ENCODE measurements at regions not wholly inside any gene's neighbourhood (a gene's known extent, or its start where the extent isn't known, plus 50 kb on each side); places are given as distances from the start of the nearest gene placed in this dataset.

- no peaks in the 10 kb centered on the region for H3K4me1 Mint-ChIP-seq (ENCODE audit: low read depth)
- ATAC-seq (no peak), DNase-seq (no peak)
- no peaks in the 10 kb centered on the region for H3K9me3 Mint-ChIP-seq
- H3K27me3 Mint-ChIP-seq (ENCODE audit: low read depth) = no peaks in the 10 kb centered on the region
- H3K36me3 Mint-ChIP-seq (ENCODE audit: insufficient read depth) = no peaks in the 10 kb centered on the region
- no peak overlapping the region for H3K4me3 Mint-ChIP-seq
Observed at GRCh38 chr19:30089086-30089665, 147.1 kb downstream of the URI1 start.

- DNase-seq (no peak), ATAC-seq (no peak)
- no peaks in the 10 kb centered on the region for H3K27me3 Mint-ChIP-seq (ENCODE audit: low read depth)
- no peaks in the 10 kb centered on the region for H3K36me3 Mint-ChIP-seq (ENCODE audit: insufficient read depth)
- H3K4me1 Mint-ChIP-seq (ENCODE audit: low read depth) = no peaks in the 10 kb centered on the region
- H3K4me3 Mint-ChIP-seq = no peak overlapping the region
- H3K9me3 Mint-ChIP-seq = no peaks in the 10 kb centered on the region
Observed at GRCh38 chr19:30090476-30090875, 148.4 kb downstream of the URI1 start.

- DNase-seq (no peak), ATAC-seq (no peak)
- Mint-ChIP-seq H3K4me1 (ENCODE audit: low read depth) (no peaks in the 10 kb centered on the region), H3K9me3 (no peaks in the 10 kb centered on the region), H3K4me3 (no peak overlapping the region), H3K27me3 (ENCODE audit: low read depth) (no peaks in the 10 kb centered on the region), H3K36me3 (ENCODE audit: insufficient read depth) (no peaks in the 10 kb centered on the region)
Observed at GRCh38 chr19:30090963-30091362, 148.9 kb downstream of the URI1 start.

- Mint-ChIP-seq H3K36me3 (ENCODE audit: insufficient read depth) (no peaks in the 10 kb centered on the region), H3K9me3 (no peaks in the 10 kb centered on the region), H3K27me3 (ENCODE audit: low read depth) (no peaks in the 10 kb centered on the region), H3K4me1 (ENCODE audit: low read depth) (no peaks in the 10 kb centered on the region), H3K4me3 (no peak overlapping the region)
- ATAC-seq (no peak), DNase-seq (no peak)
Observed at GRCh38 chr19:30091456-30091855, 149.4 kb downstream of the URI1 start.

- Mint-ChIP-seq H3K27me3 (ENCODE audit: low read depth) (peaks cover 1% of the 10 kb centered on the region), H3K4me1 (ENCODE audit: low read depth) (no peaks in the 10 kb centered on the region)
- no peak for ATAC-seq
Observed at GRCh38 chr19:30091856-30092255, 149.8 kb downstream of the URI1 start.

GRCh38 chr19:30092721-30093569 lies 150.9 kb downstream of the URI1 start:
- H3K4me1 Mint-ChIP-seq (ENCODE audit: low read depth) = no peaks in the 10 kb centered on the region
- H3K36me3 Mint-ChIP-seq (ENCODE audit: insufficient read depth) = no peaks in the 10 kb centered on the region
- DNase-seq = no peak
- H3K27me3 Mint-ChIP-seq (ENCODE audit: low read depth) = peaks cover 2% of the 10 kb centered on the region
- peak in 1 of 2 donors; percentile 18 for ATAC-seq
- H3K9me3 Mint-ChIP-seq = no peaks in the 10 kb centered on the region
- H3K4me3 Mint-ChIP-seq = no peak overlapping the region

More at GRCh38 chr19:30091856-30092255, 149.8 kb downstream of the URI1 start:
- Mint-ChIP-seq H3K9me3 (no peaks in the 10 kb centered on the region), H3K36me3 (ENCODE audit: insufficient read depth) (no peaks in the 10 kb centered on the region), H3K4me3 (no peak overlapping the region)
- no peak for DNase-seq

- Mint-ChIP-seq H3K4me1 (ENCODE audit: low read depth) (no peaks in the 10 kb centered on the region), H3K9me3 (no peaks in the 10 kb centered on the region), H3K27me3 (ENCODE audit: low read depth) (peaks cover 2% of the 10 kb centered on the region), H3K4me3 (no peak overlapping the region), H3K36me3 (ENCODE audit: insufficient read depth) (no peaks in the 10 kb centered on the region)
- ATAC-seq = no peak
- no peak for DNase-seq
Observed at GRCh38 chr19:30093966-30094755, 152.1 kb downstream of the URI1 start.

- Mint-ChIP-seq H3K4me1 (ENCODE audit: low read depth) (no peaks in the 10 kb centered on the region), H3K27me3 (ENCODE audit: low read depth) (peaks cover 2% of the 10 kb centered on the region), H3K4me3 (no peak overlapping the region), H3K9me3 (no peaks in the 10 kb centered on the region), H3K36me3 (ENCODE audit: insufficient read depth) (no peaks in the 10 kb centered on the region)
- no peak for DNase-seq
- ATAC-seq = no peak
Observed at GRCh38 chr19:30094756-30095140, 152.7 kb downstream of the URI1 start.

GRCh38 chr19:30095171-30095570 lies 153.1 kb downstream of the URI1 start:
- no peaks in the 10 kb centered on the region for H3K36me3 Mint-ChIP-seq (ENCODE audit: insufficient read depth)
- H3K9me3 Mint-ChIP-seq = no peaks in the 10 kb centered on the region
- H3K4me3 Mint-ChIP-seq = no peak overlapping the region
- peaks cover 2% of the 10 kb centered on the region for H3K27me3 Mint-ChIP-seq (ENCODE audit: low read depth)
- no peaks in the 10 kb centered on the region for H3K4me1 Mint-ChIP-seq (ENCODE audit: low read depth)
- DNase-seq (no peak), ATAC-seq (no peak)

GRCh38 chr19:30096596-30097370 lies 154.7 kb downstream of the URI1 start:
- no peaks in the 10 kb centered on the region for H3K4me1 Mint-ChIP-seq (ENCODE audit: low read depth)
- no peaks in the 10 kb centered on the region for H3K36me3 Mint-ChIP-seq (ENCODE audit: insufficient read depth)
- no peak overlapping the region for H3K4me3 Mint-ChIP-seq
- H3K27me3 Mint-ChIP-seq (ENCODE audit: low read depth) = peaks cover 2% of the 10 kb centered on the region
- ATAC-seq (no peak), DNase-seq (no peak)
- H3K9me3 Mint-ChIP-seq = peaks cover 4% of the 10 kb centered on the region

GRCh38 chr19:30097746-30098280 lies 155.8 kb downstream of the URI1 start:
- Mint-ChIP-seq H3K4me1 (ENCODE audit: low read depth) (no peaks in the 10 kb centered on the region), H3K4me3 (no peak overlapping the region), H3K27me3 (ENCODE audit: low read depth) (peaks cover 2% of the 10 kb centered on the region), H3K36me3 (ENCODE audit: insufficient read depth) (no peaks in the 10 kb centered on the region), H3K9me3 (peaks cover 5% of the 10 kb centered on the region)
- DNase-seq (no peak), ATAC-seq (no peak)

GRCh38 chr19:30102239-30102638 lies 160.2 kb downstream of the URI1 start:
- H3K36me3 Mint-ChIP-seq (ENCODE audit: insufficient read depth) = no peaks in the 10 kb centered on the region
- no peaks in the 10 kb centered on the region for H3K4me1 Mint-ChIP-seq (ENCODE audit: low read depth)
- peaks cover 5% of the 10 kb centered on the region for H3K9me3 Mint-ChIP-seq
- no peak overlapping the region for H3K4me3 Mint-ChIP-seq
- DNase-seq = no peak
- peaks cover 10% of the 10 kb centered on the region for H3K27me3 Mint-ChIP-seq (ENCODE audit: low read depth)
- no peak for ATAC-seq

- DNase-seq (no peak), ATAC-seq (no peak)
- Mint-ChIP-seq H3K27me3 (ENCODE audit: low read depth) (peaks cover 12% of the 10 kb centered on the region), H3K9me3 (peaks cover 5% of the 10 kb centered on the region), H3K4me1 (ENCODE audit: low read depth) (no peaks in the 10 kb centered on the region), H3K36me3 (ENCODE audit: insufficient read depth) (no peaks in the 10 kb centered on the region), H3K4me3 (no peak overlapping the region)
Observed at GRCh38 chr19:30102666-30103065, 160.6 kb downstream of the URI1 start.

GRCh38 chr19:30103981-30104380 lies 161.9 kb downstream of the URI1 start:
- Mint-ChIP-seq H3K4me1 (ENCODE audit: low read depth) (no peaks in the 10 kb centered on the region), H3K36me3 (ENCODE audit: insufficient read depth) (no peaks in the 10 kb centered on the region), H3K9me3 (peaks cover 5% of the 10 kb centered on the region), H3K4me3 (no peak overlapping the region), H3K27me3 (ENCODE audit: low read depth) (peaks cover 13% of the 10 kb centered on the region)
- no peak for ATAC-seq
- no peak for DNase-seq
